GM12878 (cell line): ENCODE measurements at regions not wholly inside any gene's neighbourhood (a gene's known extent, or its start where the extent isn't known, plus 50 kb on each side); places are given as distances from the start of the nearest gene placed in this dataset.

Experiments
- ATAC-seq: fragments of 200-7000 bp; cut with Tn5 transposase; 3 replicates; pipeline ENCODE4 v1.9.1; 2020; ENCODE audit warnings: mild to moderate bottlenecking, moderate library complexity
- BruUV-seq: library from RNA; stranded (reverse); fragments of 400-500 nt; replicated peaks from 2 replicates; lab custom pipeline; 2021; lab: Mats Ljungman, UMichigan
- CTCF ChIA-PET: fragments of 300-600 bp; sonication (Branson Sonifier 250); formaldehyde crosslinking; extraction: SDS; loops from one replicate; lab custom pipeline; 2021; ENCODE audit warnings: inconsistent platforms; lab: Yijun Ruan, JAX
- POLR2A ChIA-PET: fragments of 350-600 bp; formaldehyde crosslinking; extraction: SDS; loops from one replicate; lab custom pipeline; 2021; ENCODE audit warnings: inconsistent platforms; lab: Charles Lee
- RAD21 ChIA-PET: fragments of 300-600 bp; sonication (Branson Sonifier 250); formaldehyde crosslinking; loops from one replicate; lab custom pipeline; 2023; ENCODE audit warnings: antibody characterized with exemption; ENCODE audit not compliant: unreplicated experiment; lab: Charles Lee
- SMC1A ChIA-PET: fragments of 300-600 bp; sonication (Branson Sonifier 250); formaldehyde crosslinking; loops from one replicate; lab custom pipeline; 2023; ENCODE audit not compliant: unreplicated experiment, uncharacterized antibody; lab: Charles Lee
- DNase-seq: peaks from one replicate; pipeline ENCODE4 v3.0.0-alpha.2; 2011; ENCODE audit warnings: low read depth, low spot score
- FAIRE-seq: peaks from 3 replicates; lab custom pipeline; 2011; peaks lifted over from hg19 to GRCh38; lab: Jason Lieb, UNC
- H2AFZ ChIP-seq: 2 replicates; pipeline ENCODE4 v1.6.0; 2011; ENCODE audit warnings: low read depth, low read length, control low read depth; ENCODE audit not compliant: control insufficient read depth
- H3K27ac ChIP-seq: 2 replicates; pipeline ENCODE4 v1.5.1; 2011; ENCODE audit warnings: control low read depth; ENCODE audit not compliant: control insufficient read depth, insufficient read depth
- H3K27me3 ChIP-seq, 2 experiments: replicated peaks in 1 of 2; 2 replicates each; pipeline versions ENCODE4 v1.6.0 to v1.6.1; 2011; ENCODE audit warnings: low read length in 1 of 2; ENCODE audit not compliant: control insufficient read depth in 2 of 2, insufficient read depth in 2 of 2
- H3K36me3 ChIP-seq, 2 experiments: 2 replicates each; pipeline ENCODE4 v1.5.1; 2011; ENCODE audit warnings: low read length in 1 of 2; ENCODE audit not compliant: control insufficient read depth in 2 of 2, insufficient read depth in 2 of 2
- H3K4me1 ChIP-seq: 2 replicates; pipeline ENCODE4 v1.6.1; 2011; ENCODE audit warnings: mild to moderate bottlenecking, low read length, moderate library complexity, mixed read lengths; ENCODE audit not compliant: control insufficient read depth, insufficient read depth
- H3K4me2 ChIP-seq: 2 replicates; pipeline ENCODE4 v1.6.0; 2011; ENCODE audit warnings: control low read depth; ENCODE audit not compliant: control insufficient read depth, insufficient read depth
- H3K4me3 ChIP-seq: fragments of 200-600 bp; sonication (generic); 2 replicates; pipeline ENCODE4 v1.5.1; 2016
- H3K79me2 ChIP-seq: 2 replicates; pipeline ENCODE4 v1.6.0; 2011; ENCODE audit warnings: low read length; ENCODE audit not compliant: control insufficient read depth, insufficient read depth
- H3K9ac ChIP-seq: 2 replicates; pipeline ENCODE4 v1.8.0; 2011; ENCODE audit warnings: low read length, control low read depth, mixed read lengths; ENCODE audit not compliant: control insufficient read depth, insufficient read depth
- H3K9me3 ChIP-seq: replicated peaks from 3 replicates; pipeline ENCODE4 v1.5.1; 2011; ENCODE audit warnings: mild to moderate bottlenecking, low read length; ENCODE audit not compliant: control insufficient read depth, insufficient read depth
- H4K20me1 ChIP-seq: 2 replicates; pipeline ENCODE4 v1.6.0; 2011; ENCODE audit not compliant: control insufficient read depth, insufficient read depth
- CEBPB ChIP-seq, 2 experiments: fragments of 150-350 bp in 1 of 2; IDR thresholded peaks; 2 replicates each; pipeline ENCODE4 v1.6.1; 2012 to 2014; ENCODE audit warnings: low read depth in 2 of 2, low read length in 2 of 2, borderline replicate concordance in 1 of 2, inconsistent platforms in 1 of 2
- CHD4 ChIP-seq: fragments of 200-600 bp; sonication (generic); IDR thresholded peaks from 2 replicates; pipeline ENCODE4 v1.6.1; 2016; ENCODE audit warnings: mild to moderate bottlenecking
- EED ChIP-seq: sonication (generic); IDR thresholded peaks from 2 replicates; pipeline ENCODE4 v1.6.1; 2016; ENCODE audit warnings: antibody characterized with exemption, low read depth
- HDAC6 ChIP-seq: fragments of 200-600 bp; sonication (generic); IDR thresholded peaks from one replicate; pipeline ENCODE4 v1.8.0; 2017; ENCODE audit warnings: antibody characterized with exemption; ENCODE audit not compliant: unreplicated experiment
- JUND ChIP-seq: IDR thresholded peaks from 2 replicates; pipeline ENCODE4 v1.6.1; 2012; ENCODE audit warnings: low read depth, mild to moderate bottlenecking, low read length, improper control_type of control experiment, moderate library complexity
- KLF5 ChIP-seq: fragments of 450-650 bp; IDR thresholded peaks from 2 replicates; pipeline ENCODE4 v1.6.1; 2014; ENCODE audit warnings: mild to moderate bottlenecking; ENCODE audit not compliant: partially characterized antibody
- MTA2 ChIP-seq: fragments of 450-650 bp; IDR thresholded peaks from 2 replicates; pipeline ENCODE4 v1.6.1; 2016; ENCODE audit warnings: low read depth, mild to moderate bottlenecking, moderate library complexity
- MYB ChIP-seq: fragments of 150-350 bp; IDR thresholded peaks from 2 replicates; pipeline ENCODE4 v1.6.1; 2014; ENCODE audit warnings: mild to moderate bottlenecking, low read depth, low read length, borderline replicate concordance
- NBN ChIP-seq: fragments of 450-650 bp; IDR thresholded peaks from 2 replicates; pipeline ENCODE4 v1.6.1; 2016
- PML ChIP-seq: IDR thresholded peaks from 2 replicates; pipeline ENCODE4 v1.6.1; 2012; ENCODE audit warnings: low read length, inconsistent platforms
- POU2F2 ChIP-seq: IDR thresholded peaks from 3 replicates; pipeline ENCODE4 v1.6.1; 2011; ENCODE audit warnings: low read depth, mild to moderate bottlenecking, low read length, borderline replicate concordance
- RFX5 ChIP-seq: IDR thresholded peaks from 2 replicates; pipeline ENCODE4 v1.6.1; 2011; ENCODE audit warnings: low read depth, low read length, improper control_type of control experiment
- YBX1 ChIP-seq: fragments of 450-650 bp; IDR thresholded peaks from 2 replicates; pipeline ENCODE4 v1.6.1; 2016; ENCODE audit warnings: antibody characterized with exemption
- WGBS: methylation state at CpG from one replicate; pipeline ENCODE4 v1.1.6; 2016; ENCODE audit warnings: low lambda C conversion rate; ENCODE audit not compliant: insufficient replicate concordance, insufficient coverage; ENCODE audit errors: missing lambda C conversion rate; 5-methylcytosine and 5-hydroxymethylcytosine counted together
- in situ Hi-C: fragments of 300-500 bp; cut with MboI; formaldehyde crosslinking; loops from 9 replicates; pipeline ENCODE4 v1.14.3; 2018; ENCODE audit warnings: mixed read lengths
- intact Hi-C: fragments of 100-400 bp; cut with micrococcal nuclease; formaldehyde crosslinking; loops from one replicate; pipeline ENCODE4 v1.14.2; 2022; ENCODE audit not compliant: unreplicated experiment
- TF ChIP-seq, protein P1 (sequence below): fragments of 450-650 bp; formaldehyde crosslinking; IDR thresholded peaks from 2 replicates; pipeline ENCODE4 v1.4.0; 2020; ENCODE audit warnings: mild to moderate bottlenecking, moderate library complexity
- TF ChIP-seq, protein P2 (sequence below): IDR thresholded peaks from 2 replicates; pipeline ENCODE4 v1.6.1; 2012; ENCODE audit warnings: low read depth, low read length, improper control_type of control experiment
- TF ChIP-seq, protein P3 (sequence below): IDR thresholded peaks from 2 replicates; pipeline ENCODE4 v1.6.1; 2012; ENCODE audit warnings: low read depth, low read length, improper control_type of control experiment

DNA sequence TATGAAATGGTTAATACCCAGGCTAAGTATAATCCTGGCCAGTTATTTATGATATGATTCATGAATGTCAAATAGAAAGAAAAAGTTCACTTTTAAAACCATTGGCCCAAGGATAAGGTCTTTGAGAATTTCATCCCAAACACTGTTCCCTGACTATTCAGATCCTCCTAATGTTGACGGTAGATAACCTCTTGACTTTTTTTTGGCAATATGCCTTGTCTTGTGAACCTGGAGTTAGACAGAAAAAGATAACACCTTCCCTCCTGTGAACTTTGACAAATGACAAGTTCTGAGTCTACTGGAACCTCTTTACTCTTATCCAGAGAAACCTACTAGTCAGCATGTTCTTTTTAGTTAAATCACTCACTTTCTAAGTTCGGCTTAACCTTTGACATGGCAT is 166.8 kb upstream of the PREP start:
- FAIRE-seq (no peak), ATAC-seq (no peak), DNase-seq (no peak)
- no peaks in the 10 kb centered on the region; the same call in 1 of the 3 replicates for H3K9me3 ChIP-seq
- H3K4me3 ChIP-seq = no peak overlapping the region
- ChIA-PET SMC1A (interaction anchor here (1.1 to 2.8 kb wide), 5 partner anchors 14 to 784 kb away, joined by 3 to 12 read pairs (median 6); no protein-coding TSS in a partner anchor), CTCF (interaction anchor here (0.9 to 1.5 kb wide), 4 partner anchors 9 to 137 kb away, joined by 3 to 4 read pairs (median 3); no protein-coding TSS in a partner anchor), RAD21 (interaction anchor here (0.5 to 1.1 kb wide), 3 partner anchors 9 to 137 kb away, joined by 3 to 4 read pairs (median 4); no protein-coding TSS in a partner anchor), POLR2A (interaction anchor here (0.5 to 1.5 kb wide), 3 partner anchors 14 to 783 kb away, joined by 3 to 8 read pairs (median 4); no protein-coding TSS in a partner anchor)
- TF ChIP-seq NBN = no peak
- no peak for TF ChIP-seq KLF5
- TF ChIP-seq, protein P1, sequence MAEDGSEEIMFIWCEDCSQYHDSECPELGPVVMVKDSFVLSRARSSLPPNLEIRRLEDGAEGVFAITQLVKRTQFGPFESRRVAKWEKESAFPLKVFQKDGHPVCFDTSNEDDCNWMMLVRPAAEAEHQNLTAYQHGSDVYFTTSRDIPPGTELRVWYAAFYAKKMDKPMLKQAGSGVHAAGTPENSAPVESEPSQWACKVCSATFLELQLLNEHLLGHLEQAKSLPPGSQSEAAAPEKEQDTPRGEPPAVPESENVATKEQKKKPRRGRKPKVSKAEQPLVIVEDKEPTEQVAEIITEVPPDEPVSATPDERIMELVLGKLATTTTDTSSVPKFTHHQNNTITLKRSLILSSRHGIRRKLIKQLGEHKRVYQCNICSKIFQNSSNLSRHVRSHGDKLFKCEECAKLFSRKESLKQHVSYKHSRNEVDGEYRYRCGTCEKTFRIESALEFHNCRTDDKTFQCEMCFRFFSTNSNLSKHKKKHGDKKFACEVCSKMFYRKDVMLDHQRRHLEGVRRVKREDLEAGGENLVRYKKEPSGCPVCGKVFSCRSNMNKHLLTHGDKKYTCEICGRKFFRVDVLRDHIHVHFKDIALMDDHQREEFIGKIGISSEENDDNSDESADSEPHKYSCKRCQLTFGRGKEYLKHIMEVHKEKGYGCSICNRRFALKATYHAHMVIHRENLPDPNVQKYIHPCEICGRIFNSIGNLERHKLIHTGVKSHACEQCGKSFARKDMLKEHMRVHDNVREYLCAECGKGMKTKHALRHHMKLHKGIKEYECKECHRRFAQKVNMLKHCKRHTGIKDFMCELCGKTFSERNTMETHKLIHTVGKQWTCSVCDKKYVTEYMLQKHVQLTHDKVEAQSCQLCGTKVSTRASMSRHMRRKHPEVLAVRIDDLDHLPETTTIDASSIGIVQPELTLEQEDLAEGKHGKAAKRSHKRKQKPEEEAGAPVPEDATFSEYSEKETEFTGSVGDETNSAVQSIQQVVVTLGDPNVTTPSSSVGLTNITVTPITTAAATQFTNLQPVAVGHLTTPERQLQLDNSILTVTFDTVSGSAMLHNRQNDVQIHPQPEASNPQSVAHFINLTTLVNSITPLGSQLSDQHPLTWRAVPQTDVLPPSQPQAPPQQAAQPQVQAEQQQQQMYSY (CRISPR knock-in tag) = no peak
- no peak for TF ChIP-seq MYB
- TF ChIP-seq YBX1 = no peak
- TF ChIP-seq EED = no peak
- no peak for TF ChIP-seq CHD4
- TF ChIP-seq POU2F2 = no peak
- TF ChIP-seq PML = no peak
- TF ChIP-seq MTA2 = no peak
- no peak for TF ChIP-seq CEBPB (IDR thresholded peaks at IDR 0.05; ENCODE audit: borderline replicate concordance in 1 of 2, low read depth in 2 of 2, low read length in 2 of 2)
- TF ChIP-seq HDAC6 = no peak
- TF ChIP-seq JUND = no peak
- TF ChIP-seq, protein P2, sequence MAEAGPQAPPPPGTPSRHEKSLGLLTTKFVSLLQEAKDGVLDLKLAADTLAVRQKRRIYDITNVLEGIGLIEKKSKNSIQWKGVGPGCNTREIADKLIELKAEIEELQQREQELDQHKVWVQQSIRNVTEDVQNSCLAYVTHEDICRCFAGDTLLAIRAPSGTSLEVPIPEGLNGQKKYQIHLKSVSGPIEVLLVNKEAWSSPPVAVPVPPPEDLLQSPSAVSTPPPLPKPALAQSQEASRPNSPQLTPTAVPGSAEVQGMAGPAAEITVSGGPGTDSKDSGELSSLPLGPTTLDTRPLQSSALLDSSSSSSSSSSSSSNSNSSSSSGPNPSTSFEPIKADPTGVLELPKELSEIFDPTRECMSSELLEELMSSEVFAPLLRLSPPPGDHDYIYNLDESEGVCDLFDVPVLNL = no peak
- TF ChIP-seq RFX5 = no peak
- TF ChIP-seq, protein P3, sequence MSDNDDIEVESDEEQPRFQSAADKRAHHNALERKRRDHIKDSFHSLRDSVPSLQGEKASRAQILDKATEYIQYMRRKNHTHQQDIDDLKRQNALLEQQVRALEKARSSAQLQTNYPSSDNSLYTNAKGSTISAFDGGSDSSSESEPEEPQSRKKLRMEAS = no peak
- no peak overlapping the region for H3K27ac ChIP-seq
- H2AFZ ChIP-seq = no peak overlapping the region
- no TSS peak for BruUV-seq
- no peaks in the 10 kb centered on the region for H3K79me2 ChIP-seq
- no peak overlapping the region for H3K4me2 ChIP-seq
- intact Hi-C loops (loop anchor here (10.0 kb wide), 1 partner anchor 135 kb away; no protein-coding TSS in a partner anchor), in situ Hi-C loops (no loop called here)
- H3K27me3 ChIP-seq = peaks cover 0 to 3% of the 10 kb centered on the region in 2 experiments; a peak in 1 of 4 replicates
- no peaks in the 10 kb centered on the region for H3K36me3 ChIP-seq
- H4K20me1 ChIP-seq = no peaks in the 10 kb centered on the region
- H3K4me1 ChIP-seq = no peaks in the 10 kb centered on the region
- 98% methylated on average over 2 of the region's 2 CpGs for WGBS
- H3K9ac ChIP-seq = no peak overlapping the region
